ENCODE measurements at regions not wholly inside any gene's neighbourhood (a gene's known extent, or its start where the extent isn't known, plus 50 kb on each side); places are given as distances from the start of the nearest gene placed in this dataset.

GRCh38 chr2:234845602-234846590, 105.9 kb upstream of the SH3BP4 start:
- no peak for TF ChIP-seq POLR2AphosphoS5 (IDR thresholded peaks at IDR 0.05; ENCODE audit: low read depth, low read length)
- no peak for TF ChIP-seq POLR2A (IDR thresholded peaks at IDR 0.05; ENCODE audit: low read depth, low read length)
- no peak for TF ChIP-seq PAX5 (IDR thresholded peaks at IDR 0.05; ENCODE audit: insufficient read depth, low read length, severe bottlenecking)

All from GM12891 (cell line).